ENCODE measurements at regions not wholly inside any gene's neighbourhood (a gene's known extent, or its start where the extent isn't known, plus 50 kb on each side); places are given as distances from the start of the nearest gene placed in this dataset.

DNA sequence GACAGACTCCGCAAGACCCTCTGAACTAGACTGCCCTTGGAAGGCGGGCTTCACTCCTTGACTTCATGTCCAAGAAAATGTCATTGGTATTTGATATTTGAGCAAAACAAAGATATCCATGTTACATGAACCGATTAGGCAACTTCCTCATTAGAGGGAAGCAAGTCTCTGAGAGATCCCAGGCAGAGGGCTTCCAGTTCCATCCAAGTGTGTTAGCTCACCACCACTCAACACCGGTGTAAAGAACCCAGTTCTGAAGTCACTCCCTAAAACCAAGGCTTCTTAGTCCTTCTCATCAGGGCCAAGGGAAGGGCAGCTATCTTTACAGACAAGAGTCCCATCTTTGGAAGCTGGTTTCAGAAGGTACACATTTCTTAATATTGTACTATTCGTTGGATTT lies 87.2 kb upstream of the CDKN3 start:
- no peak for TF ChIP-seq EZH2 (IDR thresholded peaks at IDR 0.05)
- TF ChIP-seq POLR2AphosphoS5 (IDR thresholded peaks at IDR 0.05; ENCODE audit: borderline replicate concordance, low read depth, low read length): no peak
- TF ChIP-seq FOXP2 (optimal IDR thresholded peaks at IDR 0.05; ENCODE audit: control extremely low read depth, extremely low read length, insufficient read depth): no peak
